Activated CD4-positive, alpha-beta T cell treated with anti-CD3 and anti-CD28 coated beads for 1 hour (primary cell): ENCODE measurements at regions not wholly inside any gene's neighbourhood (a gene's known extent, or its start where the extent isn't known, plus 50 kb on each side); places are given as distances from the start of the nearest gene placed in this dataset.
"Not testable (repeated sequence)": the region's sequence is repeated elsewhere in the genome, so short reads cannot be mapped to it uniquely, and the experiment has no call there.

Source experiments
- DNase-seq: peaks from one replicate; pipeline ENCODE4 v3.0.0-alpha.2; 2020

- DNase-seq = no peak
Measured at GRCh38 chr7:69232445-69233376, 365.6 kb upstream of the AUTS2 start.

- no peak for DNase-seq
Measured at GRCh38 chr7:69237541-69237940, 360.7 kb upstream of the AUTS2 start.

GRCh38 chr7:69243016-69243415 is 355.3 kb upstream of the AUTS2 start:
- no peak for DNase-seq

- no peak for DNase-seq
Measured at GRCh38 chr7:69244701-69245100, 353.6 kb upstream of the AUTS2 start.

GRCh38 chr7:69245646-69246045 is 352.6 kb upstream of the AUTS2 start:
- DNase-seq = no peak

- no peak for DNase-seq
Measured at GRCh38 chr7:69246758-69247157, 351.5 kb upstream of the AUTS2 start.

- DNase-seq = not testable (repeated sequence)
Measured at GRCh38 chr7:69248382-69248828, 349.9 kb upstream of the AUTS2 start.

GRCh38 chr7:69250958-69251357 is 347.3 kb upstream of the AUTS2 start:
- no peak for DNase-seq

- no peak for DNase-seq
Measured at GRCh38 chr7:69254643-69255042, 343.6 kb upstream of the AUTS2 start.

GRCh38 chr7:69256634-69257081 is 341.6 kb upstream of the AUTS2 start:
- no peak for DNase-seq

GRCh38 chr7:69257592-69257991 is 340.7 kb upstream of the AUTS2 start:
- DNase-seq = no peak

GRCh38 chr7:69259445-69259844 is 338.8 kb upstream of the AUTS2 start:
- DNase-seq = no peak

- DNase-seq = no peak
Measured at GRCh38 chr7:69260023-69260422, 338.3 kb upstream of the AUTS2 start.

GRCh38 chr7:69263550-69263949 is 334.7 kb upstream of the AUTS2 start:
- no peak for DNase-seq

GRCh38 chr7:69269806-69270205 is 328.5 kb upstream of the AUTS2 start:
- no peak for DNase-seq

GRCh38 chr7:69272101-69272500 is 326.2 kb upstream of the AUTS2 start:
- no peak for DNase-seq

- no peak for DNase-seq
Measured at GRCh38 chr7:69276011-69276729, 322.1 kb upstream of the AUTS2 start.

GRCh38 chr7:69277366-69277765 is 320.9 kb upstream of the AUTS2 start:
- DNase-seq = no peak

- no peak for DNase-seq
Measured at GRCh38 chr7:69282946-69283345, 315.3 kb upstream of the AUTS2 start.

GRCh38 chr7:69283421-69283820 is 314.9 kb upstream of the AUTS2 start:
- DNase-seq = no peak

GRCh38 chr7:69285854-69286253 is 312.4 kb upstream of the AUTS2 start:
- no peak for DNase-seq

- no peak for DNase-seq
Measured at GRCh38 chr7:69295977-69296376, 302.3 kb upstream of the AUTS2 start.

- DNase-seq = no peak
Measured at GRCh38 chr7:69301253-69301652, 297.0 kb upstream of the AUTS2 start.

GRCh38 chr7:69309601-69310000 is 288.7 kb upstream of the AUTS2 start:
- no peak for DNase-seq
